Karpas-422 (cell line): ENCODE measurements at regions not wholly inside any gene's neighbourhood (a gene's known extent, or its start where the extent isn't known, plus 50 kb on each side); places are given as distances from the start of the nearest gene placed in this dataset.

Experiments used
- DNase-seq: peaks from one replicate; pipeline ENCODE4 v3.0.0-alpha.2; 2015
- H2AFZ ChIP-seq: fragments of 200-600 bp; sonication (generic); 2 replicates; pipeline ENCODE4 v1.6.1; 2014; ENCODE audit warnings: antibody characterized with exemption, low read length, mixed read lengths
- H3K27ac ChIP-seq: fragments of 200-600 bp; sonication (generic); 2 replicates; pipeline ENCODE4 v1.5.1; 2014; ENCODE audit warnings: mild to moderate bottlenecking, low read length, moderate library complexity
- H3K27me3 ChIP-seq: fragments of 200-600 bp; sonication (generic); 2 replicates; pipeline ENCODE4 v1.6.1; 2014; ENCODE audit warnings: low read length, mixed read lengths
- H3K36me3 ChIP-seq: fragments of 200-600 bp; sonication (generic); 2 replicates; pipeline ENCODE4 v1.6.1; 2014; ENCODE audit warnings: low read length, mixed read lengths; ENCODE audit not compliant: insufficient read depth
- H3K4me1 ChIP-seq: fragments of 200-600 bp; sonication (generic); 2 replicates; pipeline ENCODE4 v1.6.1; 2014; ENCODE audit warnings: mild to moderate bottlenecking, low read length, mixed read lengths
- H3K4me2 ChIP-seq: fragments of 200-600 bp; sonication (generic); 2 replicates; pipeline ENCODE4 v1.6.1; 2014; ENCODE audit warnings: low read length, low read depth, mild to moderate bottlenecking; ENCODE audit not compliant: poor library complexity, severe bottlenecking
- H3K4me3 ChIP-seq: fragments of 200-600 bp; sonication (generic); 2 replicates; pipeline ENCODE4 v1.5.1; 2014; ENCODE audit warnings: mild to moderate bottlenecking, antibody characterized with exemption, low read length, mixed read lengths
- H3K79me2 ChIP-seq: fragments of 200-600 bp; sonication (generic); 2 replicates; pipeline ENCODE4 v1.6.1; 2014; ENCODE audit warnings: mild to moderate bottlenecking, low read length, mixed read lengths
- H3K9ac ChIP-seq: fragments of 200-600 bp; sonication (generic); 2 replicates; pipeline ENCODE4 v1.6.0; 2014; ENCODE audit warnings: low read length
- H3K9me2 ChIP-seq: fragments of 200-600 bp; sonication (generic), shearing (Covaris generic); replicated peaks from 2 replicates; pipeline ENCODE4 v1.6.0; 2014; ENCODE audit warnings: mild to moderate bottlenecking, low read length, moderate library complexity; ENCODE audit not compliant: insufficient read depth
- H3K9me3 ChIP-seq: fragments of 300-700, 200-600 bp; sonication (generic); 2 replicates; pipeline ENCODE4 v1.6.1; 2014; ENCODE audit warnings: low read length, mixed read lengths
- H4K20me1 ChIP-seq: fragments of 200-600 bp; sonication (generic); 2 replicates; pipeline ENCODE4 v1.6.1; 2014; ENCODE audit warnings: mild to moderate bottlenecking, antibody characterized with exemption, low read length, low read depth; ENCODE audit not compliant: insufficient read depth

- no peak overlapping the region for H3K4me3 ChIP-seq
- H3K9me3 ChIP-seq, result peaks cover under 1% of the 10 kb centered on the region; the same call in 1 of the 2 replicates
- no peaks in the 10 kb centered on the region for H3K79me2 ChIP-seq
- no peak overlapping the region for H3K27ac ChIP-seq
- H2AFZ ChIP-seq, result no peak overlapping the region
- no peak overlapping the region for H3K9ac ChIP-seq
- no peaks in the 10 kb centered on the region for H3K27me3 ChIP-seq
- no peak overlapping the region for H3K4me2 ChIP-seq
- no peaks in the 10 kb centered on the region for H4K20me1 ChIP-seq
- H3K4me1 ChIP-seq, result no peaks in the 10 kb centered on the region
- H3K36me3 ChIP-seq, result no peaks in the 10 kb centered on the region
- no peak for DNase-seq
- no peaks in the 10 kb centered on the region for H3K9me2 ChIP-seq
These were observed 196.5 kb upstream of the HS3ST1 start for GRCh38 chr4:11625211-11625610.

GRCh38 chr4:11624370-11624769 lies 195.7 kb upstream of the HS3ST1 start:
- Histone ChIP-seq H3K9me3 (no peaks in the 10 kb centered on the region; the same call in 1 of the 2 replicates), H3K27me3 (no peaks in the 10 kb centered on the region), H3K4me1 (no peaks in the 10 kb centered on the region), H3K4me3 (no peak overlapping the region), H4K20me1 (no peaks in the 10 kb centered on the region), H3K79me2 (no peaks in the 10 kb centered on the region), H3K36me3 (no peaks in the 10 kb centered on the region), H2AFZ (no peak overlapping the region), H3K27ac (no peak overlapping the region), H3K4me2 (no peak overlapping the region), H3K9me2 (no peaks in the 10 kb centered on the region), H3K9ac (no peak overlapping the region)
- no peak for DNase-seq

GRCh38 chr4:11623726-11624037 lies 195.0 kb upstream of the HS3ST1 start:
- H3K79me2 ChIP-seq, result no peaks in the 10 kb centered on the region
- no peaks in the 10 kb centered on the region for H3K27me3 ChIP-seq
- no peak for DNase-seq
- H2AFZ ChIP-seq, result no peak overlapping the region
- no peak overlapping the region for H3K9ac ChIP-seq
- no peaks in the 10 kb centered on the region for H4K20me1 ChIP-seq
- H3K4me2 ChIP-seq, result no peak overlapping the region
- H3K4me3 ChIP-seq, result no peak overlapping the region
- H3K4me1 ChIP-seq, result no peaks in the 10 kb centered on the region
- no peak overlapping the region for H3K27ac ChIP-seq
- no peaks in the 10 kb centered on the region for H3K9me2 ChIP-seq
- H3K9me3 ChIP-seq, result no peaks in the 10 kb centered on the region; the same call in 1 of the 2 replicates
- H3K36me3 ChIP-seq, result no peaks in the 10 kb centered on the region

- H3K36me3 ChIP-seq, result no peaks in the 10 kb centered on the region
- no peak overlapping the region for H2AFZ ChIP-seq
- H3K9me3 ChIP-seq, result no peaks in the 10 kb centered on the region; the same call in 1 of the 2 replicates
- no peaks in the 10 kb centered on the region for H3K4me1 ChIP-seq
- no peak for DNase-seq
- no peaks in the 10 kb centered on the region for H3K9me2 ChIP-seq
- no peaks in the 10 kb centered on the region for H3K79me2 ChIP-seq
- H3K27me3 ChIP-seq, result no peaks in the 10 kb centered on the region
- no peak overlapping the region for H3K4me2 ChIP-seq
- no peak overlapping the region for H3K27ac ChIP-seq
- H3K4me3 ChIP-seq, result no peak overlapping the region
- no peaks in the 10 kb centered on the region for H4K20me1 ChIP-seq
- H3K9ac ChIP-seq, result no peak overlapping the region
These were observed 194.4 kb upstream of the HS3ST1 start for GRCh38 chr4:11622961-11623725.

GRCh38 chr4:11620861-11621260 lies 192.2 kb upstream of the HS3ST1 start:
- H3K9me3 ChIP-seq, result no peaks in the 10 kb centered on the region; the same call in none of the 2 replicates
- no peak for DNase-seq
- H3K79me2 ChIP-seq, result no peaks in the 10 kb centered on the region
- no peak overlapping the region for H3K27ac ChIP-seq
- no peaks in the 10 kb centered on the region for H4K20me1 ChIP-seq
- no peak overlapping the region for H2AFZ ChIP-seq
- no peaks in the 10 kb centered on the region for H3K4me1 ChIP-seq
- H3K9me2 ChIP-seq, result no peaks in the 10 kb centered on the region
- no peak overlapping the region for H3K4me3 ChIP-seq
- H3K36me3 ChIP-seq, result no peaks in the 10 kb centered on the region
- no peak overlapping the region for H3K9ac ChIP-seq
- no peak overlapping the region for H3K4me2 ChIP-seq
- no peaks in the 10 kb centered on the region for H3K27me3 ChIP-seq

GRCh38 chr4:11618666-11619282 lies 190.1 kb upstream of the HS3ST1 start:
- no peaks in the 10 kb centered on the region for H3K27me3 ChIP-seq
- no peak overlapping the region for H3K27ac ChIP-seq
- H3K9ac ChIP-seq, result no peak overlapping the region
- H3K4me2 ChIP-seq, result no peak overlapping the region
- H2AFZ ChIP-seq, result no peak overlapping the region
- H3K36me3 ChIP-seq, result no peaks in the 10 kb centered on the region
- H4K20me1 ChIP-seq, result no peaks in the 10 kb centered on the region
- no peaks in the 10 kb centered on the region for H3K79me2 ChIP-seq
- no peaks in the 10 kb centered on the region for H3K9me2 ChIP-seq
- peaks cover 3% of the 10 kb centered on the region for H3K9me3 ChIP-seq
- no peaks in the 10 kb centered on the region for H3K4me1 ChIP-seq
- no peak for DNase-seq
- H3K4me3 ChIP-seq, result no peak overlapping the region

- Histone ChIP-seq H3K9me3 (peaks cover 3% of the 10 kb centered on the region; the same call in 1 of the 2 replicates), H3K36me3 (no peaks in the 10 kb centered on the region), H4K20me1 (no peaks in the 10 kb centered on the region), H3K4me3 (no peak overlapping the region), H3K4me1 (no peaks in the 10 kb centered on the region), H3K9me2 (no peaks in the 10 kb centered on the region), H3K27ac (no peak overlapping the region), H3K27me3 (no peaks in the 10 kb centered on the region), H3K4me2 (no peak overlapping the region), H2AFZ (no peak overlapping the region), H3K9ac (no peak overlapping the region), H3K79me2 (no peaks in the 10 kb centered on the region)
- no peak for DNase-seq
These were observed 188.2 kb upstream of the HS3ST1 start for GRCh38 chr4:11616856-11617255.

GRCh38 chr4:11615601-11616000 lies 186.9 kb upstream of the HS3ST1 start:
- no peak for DNase-seq
- H3K4me2 ChIP-seq, result no peak overlapping the region
- no peak overlapping the region for H3K27ac ChIP-seq
- H3K9me2 ChIP-seq, result no peaks in the 10 kb centered on the region
- H3K79me2 ChIP-seq, result no peaks in the 10 kb centered on the region
- H3K9ac ChIP-seq, result no peak overlapping the region
- H3K4me3 ChIP-seq, result no peak overlapping the region
- H2AFZ ChIP-seq, result no peak overlapping the region
- H3K27me3 ChIP-seq, result no peaks in the 10 kb centered on the region
- no peaks in the 10 kb centered on the region for H4K20me1 ChIP-seq
- peaks cover 6% of the 10 kb centered on the region; the same call in 1 of the 2 replicates for H3K9me3 ChIP-seq
- no peaks in the 10 kb centered on the region for H3K36me3 ChIP-seq
- no peaks in the 10 kb centered on the region for H3K4me1 ChIP-seq
